ENCODE measurements at regions not wholly inside any gene's neighbourhood (a gene's known extent, or its start where the extent isn't known, plus 50 kb on each side); places are given as distances from the start of the nearest gene placed in this dataset.

GRCh38 chr20:39108746-39109145, 146.6 kb downstream of the DHX35 start:
- Histone ChIP-seq H3K4me3 (ENCODE audit: low read length in 2 of 2) (no peak overlapping the region), H3K27ac (ENCODE audit: low read depth, low read length) (no peak overlapping the region), H3K4me1 (ENCODE audit: insufficient read depth, low read length) (no peaks in the 10 kb centered on the region), H3K9me3 (ENCODE audit: control insufficient read depth in 1 of 2, low read length in 2 of 2) (no peaks in the 10 kb centered on the region), H3K27me3 (ENCODE audit: insufficient read depth, low read length) (peaks cover 6% of the 10 kb centered on the region), H3K36me3 (ENCODE audit: insufficient read depth, low read length) (no peaks in the 10 kb centered on the region)
- no peak for DNase-seq
- Mint-ChIP-seq H3K4me1 (no peaks in the 10 kb centered on the region), H3K27ac (no peak overlapping the region), H3K27me3 (peaks cover 37 to 49% of the 10 kb centered on the region in 2 donors), H3K36me3 (no peaks in the 10 kb centered on the region), H3K4me3 (no peak overlapping the region), H3K9me3 (peaks cover 0 to 7% (median 0%) of the 10 kb centered on the region in 8 donors)
- ChIA-PET CTCF (ENCODE audit: partially characterized antibody) (no interaction called here), POLR2A (ENCODE audit: partially characterized antibody) (no interaction called here)
- intact Hi-C loops (cut with micrococcal nuclease): no loop called here

GRCh38 chr20:39107741-39108140, 145.6 kb downstream of the DHX35 start:
- Mint-ChIP-seq H3K27ac (no peak overlapping the region), H3K4me1 (no peaks in the 10 kb centered on the region), H3K4me3 (no peak overlapping the region), H3K36me3 (no peaks in the 10 kb centered on the region), H3K27me3 (peaks cover 37 to 50% of the 10 kb centered on the region in 2 donors), H3K9me3 (peaks cover 0 to 11% (median 4%) of the 10 kb centered on the region in 8 donors)
- no peaks in the 10 kb centered on the region for H3K36me3 ChIP-seq (ENCODE audit: insufficient read depth, low read length)
- H3K9me3 ChIP-seq (ENCODE audit: control insufficient read depth in 1 of 2, low read length in 2 of 2): no peaks in the 10 kb centered on the region
- H3K27me3 ChIP-seq (ENCODE audit: insufficient read depth, low read length): peaks cover 6% of the 10 kb centered on the region
- no peaks in the 10 kb centered on the region for H3K4me1 ChIP-seq (ENCODE audit: insufficient read depth, low read length)
- intact Hi-C loops (cut with micrococcal nuclease): no loop called here
- POLR2A ChIA-PET (ENCODE audit: partially characterized antibody): no interaction called here
- H3K27ac ChIP-seq (ENCODE audit: low read depth, low read length): no peak overlapping the region
- DNase-seq: no peak
- CTCF ChIA-PET (ENCODE audit: partially characterized antibody): no interaction called here
- H3K4me3 ChIP-seq (ENCODE audit: low read length in 2 of 2): no peak overlapping the region

GRCh38 chr20:39106791-39107190, 144.6 kb downstream of the DHX35 start:
- Histone ChIP-seq H3K9me3 (ENCODE audit: control insufficient read depth in 1 of 2, low read length in 2 of 2) (no peaks in the 10 kb centered on the region), H3K27me3 (ENCODE audit: insufficient read depth, low read length) (peaks cover 6% of the 10 kb centered on the region), H3K4me3 (ENCODE audit: low read length in 2 of 2) (no peak overlapping the region), H3K27ac (ENCODE audit: low read depth, low read length) (no peak overlapping the region), H3K36me3 (ENCODE audit: insufficient read depth, low read length) (no peaks in the 10 kb centered on the region), H3K4me1 (ENCODE audit: insufficient read depth, low read length) (no peaks in the 10 kb centered on the region)
- peaks cover 0 to 11% (median 4%) of the 10 kb centered on the region in 8 donors for H3K9me3 Mint-ChIP-seq
- CTCF ChIA-PET (ENCODE audit: partially characterized antibody): interaction anchor here (1.9 kb wide), 1 partner anchor 57 kb away, joined by 7 read pairs; no protein-coding TSS in a partner anchor
- H3K4me1 Mint-ChIP-seq: no peaks in the 10 kb centered on the region
- POLR2A ChIA-PET (ENCODE audit: partially characterized antibody): no interaction called here
- peaks cover 32 to 46% of the 10 kb centered on the region in 2 donors for H3K27me3 Mint-ChIP-seq
- H3K4me3 Mint-ChIP-seq: no peak overlapping the region
- no peak for DNase-seq
- H3K36me3 Mint-ChIP-seq: no peaks in the 10 kb centered on the region
- intact Hi-C loops (cut with micrococcal nuclease): no loop called here
- no peak overlapping the region for H3K27ac Mint-ChIP-seq

GRCh38 chr20:39105551-39105950, 143.4 kb downstream of the DHX35 start:
- H3K4me3 ChIP-seq (ENCODE audit: low read length in 2 of 2): no peak overlapping the region
- POLR2A ChIA-PET (ENCODE audit: partially characterized antibody): no interaction called here
- peaks cover 28 to 46% of the 10 kb centered on the region in 2 donors for H3K27me3 Mint-ChIP-seq
- no peak overlapping the region for H3K27ac ChIP-seq (ENCODE audit: low read depth, low read length)
- H3K4me1 Mint-ChIP-seq: no peaks in the 10 kb centered on the region
- no peaks in the 10 kb centered on the region for H3K36me3 ChIP-seq (ENCODE audit: insufficient read depth, low read length)
- DNase-seq: no peak
- no peak overlapping the region for H3K4me3 Mint-ChIP-seq
- peaks cover 0 to 11% (median 4%) of the 10 kb centered on the region in 8 donors for H3K9me3 Mint-ChIP-seq
- CTCF ChIA-PET (ENCODE audit: partially characterized antibody): interaction anchor here (1.9 kb wide), 1 partner anchor 55 kb away, joined by 7 read pairs; no protein-coding TSS in a partner anchor
- H3K4me1 ChIP-seq (ENCODE audit: insufficient read depth, low read length): no peaks in the 10 kb centered on the region
- intact Hi-C loops (cut with micrococcal nuclease): no loop called here
- no peaks in the 10 kb centered on the region for H3K9me3 ChIP-seq (ENCODE audit: control insufficient read depth in 1 of 2, low read length in 2 of 2)
- H3K27me3 ChIP-seq (ENCODE audit: insufficient read depth, low read length): peaks cover 4% of the 10 kb centered on the region
- no peaks in the 10 kb centered on the region for H3K36me3 Mint-ChIP-seq
- H3K27ac Mint-ChIP-seq: no peak overlapping the region

- CTCF ChIA-PET (ENCODE audit: partially characterized antibody): interaction anchor here (1.2 kb wide), 1 partner anchor 9 kb away, joined by 3 read pairs; no protein-coding TSS in a partner anchor
- Histone ChIP-seq H3K27ac (ENCODE audit: low read depth, low read length) (no peak overlapping the region), H3K4me3 (ENCODE audit: low read length in 2 of 2) (no peak overlapping the region), H3K4me1 (ENCODE audit: insufficient read depth, low read length) (no peaks in the 10 kb centered on the region), H3K27me3 (ENCODE audit: insufficient read depth, low read length) (no peaks in the 10 kb centered on the region), H3K36me3 (ENCODE audit: insufficient read depth, low read length) (no peaks in the 10 kb centered on the region), H3K9me3 (ENCODE audit: control insufficient read depth in 1 of 2, low read length in 2 of 2) (no peaks in the 10 kb centered on the region)
- Mint-ChIP-seq H3K4me1 (no peaks in the 10 kb centered on the region), H3K9me3 (peaks cover 0 to 11% (median 4%) of the 10 kb centered on the region in 8 donors), H3K27me3 (peaks cover 23 to 45% of the 10 kb centered on the region in 2 donors), H3K4me3 (no peak overlapping the region), H3K27ac (no peak overlapping the region), H3K36me3 (no peaks in the 10 kb centered on the region)
- intact Hi-C loops (cut with micrococcal nuclease): no loop called here
- POLR2A ChIA-PET (ENCODE audit: partially characterized antibody): no interaction called here
- no peak for DNase-seq
These were observed 141.6 kb downstream of the DHX35 start for GRCh38 chr20:39103732-39104131.

GRCh38 chr20:39103305-39103704, 141.2 kb downstream of the DHX35 start:
- POLR2A ChIA-PET (ENCODE audit: partially characterized antibody): no interaction called here
- Histone ChIP-seq H3K27me3 (ENCODE audit: insufficient read depth, low read length) (no peaks in the 10 kb centered on the region), H3K4me1 (ENCODE audit: insufficient read depth, low read length) (no peaks in the 10 kb centered on the region), H3K27ac (ENCODE audit: low read depth, low read length) (no peak overlapping the region), H3K36me3 (ENCODE audit: insufficient read depth, low read length) (no peaks in the 10 kb centered on the region), H3K9me3 (ENCODE audit: control insufficient read depth in 1 of 2, low read length in 2 of 2) (no peaks in the 10 kb centered on the region), H3K4me3 (ENCODE audit: low read length in 2 of 2) (no peak overlapping the region)
- CTCF ChIA-PET (ENCODE audit: partially characterized antibody): interaction anchor here (1.2 kb wide), 1 partner anchor 9 kb away, joined by 3 read pairs; no protein-coding TSS in a partner anchor
- Mint-ChIP-seq H3K9me3 (peaks cover 0 to 11% (median 4%) of the 10 kb centered on the region in 8 donors), H3K36me3 (no peaks in the 10 kb centered on the region), H3K27me3 (peaks cover 23 to 45% of the 10 kb centered on the region in 2 donors), H3K27ac (no peak overlapping the region), H3K4me1 (no peaks in the 10 kb centered on the region), H3K4me3 (no peak overlapping the region)
- intact Hi-C loops (cut with micrococcal nuclease): no loop called here
- DNase-seq: no peak

GRCh38 chr20:39101895-39102294, 139.8 kb downstream of the DHX35 start:
- H3K9me3 ChIP-seq (ENCODE audit: control insufficient read depth in 1 of 2, low read length in 2 of 2): no peaks in the 10 kb centered on the region
- Mint-ChIP-seq H3K4me1 (no peaks in the 10 kb centered on the region), H3K27ac (no peak overlapping the region), H3K27me3 (peaks cover 17 to 38% of the 10 kb centered on the region in 2 donors), H3K4me3 (no peak overlapping the region), H3K9me3 (peaks cover 0 to 11% (median 4%) of the 10 kb centered on the region in 8 donors), H3K36me3 (no peaks in the 10 kb centered on the region)
- H3K27ac ChIP-seq (ENCODE audit: low read depth, low read length): no peak overlapping the region
- H3K4me3 ChIP-seq (ENCODE audit: low read length in 2 of 2): no peak overlapping the region
- H3K4me1 ChIP-seq (ENCODE audit: insufficient read depth, low read length): no peaks in the 10 kb centered on the region
- H3K27me3 ChIP-seq (ENCODE audit: insufficient read depth, low read length): no peaks in the 10 kb centered on the region
- ChIA-PET POLR2A (ENCODE audit: partially characterized antibody) (no interaction called here), CTCF (ENCODE audit: partially characterized antibody) (interaction anchor here (0.8 kb wide), 1 partner anchor 21 kb away, joined by 3 read pairs; no protein-coding TSS in a partner anchor)
- intact Hi-C loops (cut with micrococcal nuclease): no loop called here
- no peaks in the 10 kb centered on the region for H3K36me3 ChIP-seq (ENCODE audit: insufficient read depth, low read length)
- DNase-seq: no peak

- Histone ChIP-seq H3K9me3 (ENCODE audit: control insufficient read depth in 1 of 2, low read length in 2 of 2) (no peaks in the 10 kb centered on the region), H3K27ac (ENCODE audit: low read depth, low read length) (no peak overlapping the region), H3K4me3 (ENCODE audit: low read length in 2 of 2) (no peak overlapping the region), H3K27me3 (ENCODE audit: insufficient read depth, low read length) (no peaks in the 10 kb centered on the region), H3K4me1 (ENCODE audit: insufficient read depth, low read length) (no peaks in the 10 kb centered on the region), H3K36me3 (ENCODE audit: insufficient read depth, low read length) (no peaks in the 10 kb centered on the region)
- intact Hi-C loops (cut with micrococcal nuclease): no loop called here
- H3K36me3 Mint-ChIP-seq: no peaks in the 10 kb centered on the region
- ChIA-PET CTCF (ENCODE audit: partially characterized antibody) (no interaction called here), POLR2A (ENCODE audit: partially characterized antibody) (no interaction called here)
- no peak overlapping the region for H3K27ac Mint-ChIP-seq
- no peak overlapping the region for H3K4me3 Mint-ChIP-seq
- peaks cover 0 to 8% (median 4%) of the 10 kb centered on the region in 8 donors for H3K9me3 Mint-ChIP-seq
- DNase-seq: no peak
- peaks cover 13 to 34% of the 10 kb centered on the region in 2 donors for H3K27me3 Mint-ChIP-seq
- H3K4me1 Mint-ChIP-seq: no peaks in the 10 kb centered on the region
These were observed 138.5 kb downstream of the DHX35 start for GRCh38 chr20:39100691-39101090.
